LoVo (cell line): ENCODE measurements at regions not wholly inside any gene's neighbourhood (a gene's known extent, or its start where the extent isn't known, plus 50 kb on each side); places are given as distances from the start of the nearest gene placed in this dataset.
"Not testable (repeated sequence)": the region's sequence is repeated elsewhere in the genome, so short reads cannot be mapped to it uniquely, and the experiment has no call there.

ENCODE experiments used
- DNase-seq: peaks from one replicate; pipeline ENCODE4 v3.0.0-alpha.2; 2016; ENCODE audit warnings: low spot score

- no peak for DNase-seq
These were observed 157.3 kb upstream of the CHAC2 start for GRCh38 chr2:53610260-53610659.

GRCh38 chr2:53609551-53609950, 158.1 kb upstream of the CHAC2 start:
- DNase-seq: no peak

GRCh38 chr2:53608293-53608692, 159.3 kb upstream of the CHAC2 start:
- DNase-seq: no peak

DNA sequence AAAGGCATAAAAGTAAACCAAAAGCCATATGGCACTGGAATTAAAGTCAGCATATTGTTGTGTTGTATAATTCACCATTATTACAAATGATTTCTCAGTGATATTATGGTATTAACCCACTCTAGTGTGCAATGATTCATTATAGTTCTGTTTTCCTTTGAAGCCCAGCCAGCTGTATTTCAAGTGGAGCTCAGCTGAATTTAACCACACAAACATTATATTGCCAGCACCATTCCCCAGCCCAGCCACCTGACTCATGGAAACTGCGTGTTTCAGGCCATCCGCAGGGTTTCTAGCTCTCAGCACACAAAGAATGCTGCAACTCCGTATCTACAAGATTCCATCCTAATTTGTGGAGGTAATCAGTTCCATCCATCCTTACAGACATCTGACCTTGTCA, 166.8 kb upstream of the CHAC2 start:
- DNase-seq: no peak

GRCh38 chr2:53586733-53587612, 180.6 kb upstream of the CHAC2 start:
- DNase-seq: not testable (repeated sequence)

- no peak for DNase-seq
These were observed 182.6 kb upstream of the CHAC2 start for GRCh38 chr2:53584986-53585385.

DNA sequence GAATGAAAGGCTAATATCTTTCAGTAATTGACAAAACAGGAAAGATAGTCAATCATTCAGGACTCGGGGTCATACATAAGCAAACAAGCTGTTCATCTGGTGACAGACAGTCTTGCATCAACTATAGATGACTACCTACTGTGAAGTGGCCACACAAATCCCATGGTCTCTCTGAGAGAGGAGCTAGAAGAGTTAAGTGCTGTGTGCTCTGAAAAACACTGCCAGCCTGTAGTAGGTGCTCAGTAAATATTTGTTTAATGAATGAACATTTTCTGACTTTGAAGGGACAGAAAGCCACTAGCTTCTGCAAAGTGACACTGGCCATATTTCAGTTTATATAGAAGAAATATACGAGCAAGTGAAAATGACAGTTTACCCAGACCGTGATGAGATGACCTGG, 184.0 kb upstream of the CHAC2 start:
- no peak for DNase-seq

- no peak for DNase-seq
These were observed 185.0 kb upstream of the CHAC2 start for GRCh38 chr2:53582556-53582955.

DNA sequence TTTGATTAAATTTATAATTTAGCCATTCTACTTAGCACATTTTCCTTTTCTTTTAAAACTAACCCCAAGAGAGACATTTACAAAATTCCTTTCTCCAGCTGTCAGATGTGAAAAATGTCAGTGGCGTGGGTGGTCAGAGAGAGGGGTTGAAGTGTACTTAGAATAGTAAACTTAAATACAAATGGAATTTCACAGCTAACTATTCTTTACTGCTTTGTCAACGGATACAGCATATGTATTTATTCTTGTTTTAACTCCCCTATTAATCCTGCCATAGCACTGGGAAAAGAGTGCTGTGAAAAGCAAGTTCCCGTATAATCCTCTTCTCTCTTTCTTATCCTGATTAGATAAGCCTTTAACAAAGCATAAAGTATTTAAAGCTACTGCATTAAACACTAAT, 191.4 kb upstream of the CHAC2 start:
- DNase-seq: no peak

- DNase-seq: no peak
These were observed 191.9 kb upstream of the CHAC2 start for GRCh38 chr2:53575721-53576124.

DNA sequence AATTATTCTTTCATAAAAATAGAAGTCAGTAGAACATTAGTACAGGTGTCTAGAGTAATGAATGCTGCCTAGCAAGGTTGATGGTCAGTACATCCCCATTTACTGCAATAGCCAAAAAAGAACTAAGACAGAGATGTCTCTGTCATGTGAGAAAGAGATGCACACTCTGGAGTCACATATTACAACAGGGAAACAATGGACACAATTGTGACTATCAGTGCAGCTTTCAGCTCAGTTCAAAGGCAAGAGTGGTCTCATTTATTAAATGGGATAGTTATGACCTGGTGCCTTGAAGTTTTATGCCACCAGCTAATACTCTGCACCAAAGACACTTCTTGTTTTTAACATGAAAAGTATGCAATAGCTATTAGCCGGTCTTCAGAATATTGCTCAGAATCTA, 194.9 kb upstream of the CHAC2 start:
- DNase-seq: no peak

GRCh38 chr2:53569957-53570727, 197.5 kb upstream of the CHAC2 start:
- no peak for DNase-seq

DNA sequence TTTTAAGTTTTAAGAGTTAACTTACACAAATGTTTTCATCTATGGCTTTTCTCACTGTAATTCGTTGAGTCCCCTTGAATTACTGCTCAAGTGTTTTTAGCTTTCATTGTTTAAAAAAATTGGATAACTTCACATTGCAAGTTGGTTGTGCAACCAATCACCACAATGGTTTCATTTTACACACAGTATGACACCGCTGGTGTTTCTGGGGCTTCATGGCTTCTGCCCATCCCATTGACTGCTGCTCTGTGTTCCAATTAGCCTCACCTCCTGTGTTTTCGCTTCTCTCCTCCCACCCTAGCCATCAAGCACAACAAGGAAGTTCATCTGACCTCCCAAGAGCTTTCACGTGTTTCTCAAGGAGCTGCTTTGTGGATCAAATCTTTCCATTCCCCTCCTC, 199.1 kb upstream of the CHAC2 start:
- no peak for DNase-seq

DNA sequence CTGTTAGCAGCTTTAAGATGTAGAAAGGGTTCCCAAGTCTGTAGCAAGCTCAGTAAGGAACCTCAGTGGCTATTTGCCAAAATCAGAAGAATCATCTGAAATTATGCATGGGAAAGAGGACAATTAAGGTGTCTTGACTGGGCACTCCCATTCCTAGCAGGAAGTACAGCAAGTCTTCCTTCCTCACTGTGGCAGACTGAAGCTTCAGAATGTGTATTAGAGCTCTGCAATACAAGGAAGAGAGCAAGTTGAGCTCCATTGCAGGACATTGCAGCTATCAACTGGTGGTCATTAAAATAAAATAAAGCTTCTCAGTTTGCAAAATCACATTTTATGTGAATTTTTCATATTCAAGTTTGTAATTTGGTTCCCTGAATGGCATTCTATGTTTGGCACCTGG, 200.5 kb upstream of the CHAC2 start:
- DNase-seq: no peak

- DNase-seq: no peak
These were observed 205.2 kb upstream of the CHAC2 start for GRCh38 chr2:53562407-53562806.

GRCh38 chr2:53561155-53561554, 206.4 kb upstream of the CHAC2 start:
- DNase-seq: no peak

GRCh38 chr2:53559302-53559966, 208.2 kb upstream of the CHAC2 start:
- DNase-seq: peak; percentile 63

DNA sequence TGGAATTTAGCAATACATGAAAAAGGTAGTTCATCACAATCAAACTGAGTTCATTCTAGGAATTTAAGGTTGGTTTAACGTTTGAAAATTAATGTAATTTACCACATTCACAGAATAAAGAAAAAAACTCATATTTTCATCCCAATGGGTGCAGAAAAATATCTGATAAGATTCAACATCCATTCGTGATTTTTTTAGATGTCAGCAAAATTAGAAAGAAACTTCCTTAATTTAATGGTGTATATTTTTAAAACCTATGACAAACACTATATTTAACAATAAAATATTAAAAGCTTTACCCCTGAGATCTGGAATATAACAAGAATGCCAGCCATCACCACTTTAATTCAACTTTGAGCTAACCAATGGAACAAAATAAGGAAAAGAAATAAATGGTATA, 208.7 kb upstream of the CHAC2 start:
- no peak for DNase-seq

DNA sequence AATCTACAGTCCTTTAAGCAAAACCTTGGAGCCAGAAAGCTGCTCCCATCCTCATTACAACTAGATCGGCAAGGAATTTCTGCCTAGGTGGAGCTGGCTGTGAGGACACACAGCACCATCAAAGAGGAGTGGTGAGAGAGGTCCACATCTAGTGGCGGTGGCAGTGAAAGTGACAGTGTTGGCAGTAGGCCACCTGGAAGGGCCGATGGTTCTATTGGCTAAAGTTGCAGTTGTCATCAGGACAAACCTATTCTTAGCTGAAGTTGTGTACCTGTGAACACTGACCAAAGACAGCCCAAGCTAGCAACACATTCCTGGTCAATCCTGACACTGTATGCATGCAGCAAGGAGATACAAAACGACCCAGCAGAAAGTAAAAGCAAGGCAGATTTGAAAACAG, 218.1 kb upstream of the CHAC2 start:
- no peak for DNase-seq

- DNase-seq: no peak
These were observed 222.0 kb upstream of the CHAC2 start for GRCh38 chr2:53545604-53546003.

DNA sequence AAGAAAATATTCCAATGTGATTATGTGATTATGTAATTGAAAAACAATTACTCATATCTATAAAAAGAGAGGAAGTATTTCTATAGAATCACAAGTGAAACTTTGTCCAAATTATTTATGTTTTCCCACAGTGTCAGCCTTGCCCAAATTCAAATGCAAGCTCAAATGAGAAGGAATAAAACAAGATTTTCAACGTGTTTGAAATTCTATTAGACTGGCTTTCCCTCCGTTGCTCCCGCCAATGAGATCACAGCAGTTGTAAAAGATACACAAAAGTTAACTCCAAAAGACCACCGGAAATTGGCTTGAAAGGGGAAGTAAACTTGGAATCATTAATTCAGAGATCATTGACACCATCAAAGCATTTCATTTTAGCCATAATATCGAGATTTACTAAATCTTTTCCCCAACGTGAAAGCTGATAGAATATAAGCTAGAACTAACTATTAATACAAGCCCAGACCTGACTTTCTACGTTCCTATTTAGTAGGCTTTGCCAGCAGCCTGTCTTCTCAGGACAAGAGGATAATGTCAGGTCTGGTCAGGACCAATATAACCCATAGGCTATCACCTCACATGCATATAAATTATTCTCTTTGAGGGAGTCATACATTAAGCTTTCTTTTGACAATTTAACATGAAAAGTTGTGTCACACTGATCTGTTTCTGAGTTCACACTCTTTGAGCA, 222.6 kb upstream of the CHAC2 start:
- no peak for DNase-seq

DNA sequence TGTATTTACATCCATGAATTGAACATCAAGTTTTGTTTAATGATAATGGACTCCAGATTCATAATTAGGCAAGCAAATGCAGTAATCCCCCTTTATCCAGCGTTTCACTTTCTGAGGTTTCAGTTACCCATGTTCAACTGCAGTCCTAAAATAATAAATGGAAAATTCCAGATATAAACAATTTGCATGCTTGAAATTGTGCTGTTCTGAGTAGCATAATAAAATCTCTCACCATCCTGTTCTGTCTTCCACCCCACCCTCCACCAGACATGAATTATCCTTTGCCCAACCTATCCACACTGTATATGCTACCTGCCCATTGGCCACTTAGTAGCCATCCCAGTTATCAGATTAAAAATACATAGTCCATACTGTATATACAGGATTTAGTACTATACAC, 224.5 kb upstream of the CHAC2 start:
- DNase-seq: no peak
